H1 (cell line): ENCODE measurements at regions not wholly inside any gene's neighbourhood (a gene's known extent, or its start where the extent isn't known, plus 50 kb on each side); places are given as distances from the start of the nearest gene placed in this dataset.

Source experiments
- CTCF ChIA-PET: fragments of 300-600 bp; sonication (Branson Sonifier 250); formaldehyde crosslinking; loops from one replicate; lab custom pipeline; 2021; ENCODE audit not compliant: partially characterized antibody; lab: Charles Lee
- POLR2A ChIA-PET: fragments of 300-600 bp; sonication (Branson Sonifier 250); formaldehyde crosslinking; loops from one replicate; lab custom pipeline; 2021; ENCODE audit warnings: inconsistent platforms; ENCODE audit not compliant: partially characterized antibody; lab: Charles Lee
- DNase-seq, 2 experiments: peaks; one replicate each; pipeline versions ENCODE4 v3.0.0 to v3.0.0-alpha.2; 2010 to 2022; ENCODE audit warnings: low spot score in 2 of 2, low read depth in 1 of 2, mixed read lengths in 1 of 2
- FAIRE-seq: peaks from 2 replicates; lab custom pipeline; 2011; peaks lifted over from hg19 to GRCh38; lab: Jason Lieb, UNC
- H2AFZ ChIP-seq: 2 replicates; pipeline ENCODE4 v1.8.1; 2012; ENCODE audit warnings: low read length, inconsistent platforms
- H2AK5ac ChIP-seq: 2 replicates; pipeline ENCODE4 v1.6.1; 2013; ENCODE audit warnings: low read depth, low read length
- H2BK120ac ChIP-seq: replicated peaks from 2 replicates; pipeline ENCODE3; 2013; ENCODE audit warnings: low read depth, low read length, inconsistent platforms
- H2BK12ac ChIP-seq: 2 replicates; pipeline ENCODE4 v1.6.1; 2013; ENCODE audit warnings: low read depth, low read length
- H2BK15ac ChIP-seq: 2 replicates; pipeline ENCODE4 v1.6.1; 2013; ENCODE audit warnings: low read length
- H2BK20ac ChIP-seq: 2 replicates; pipeline ENCODE4 v1.6.1; 2013; ENCODE audit warnings: low read length
- H2BK5ac ChIP-seq: 2 replicates; pipeline ENCODE4 v1.6.1; 2013; ENCODE audit warnings: low read depth, low read length
- H3K14ac ChIP-seq: 2 replicates; pipeline ENCODE4 v1.6.1; 2013; ENCODE audit warnings: inconsistent platforms; ENCODE audit not compliant: insufficient read length
- H3K18ac ChIP-seq: 2 replicates; pipeline ENCODE4 v1.6.1; 2013; ENCODE audit warnings: low read length; ENCODE audit errors: extremely low read depth
- H3K23ac ChIP-seq: 2 replicates; pipeline ENCODE4 v1.6.1; 2013; ENCODE audit warnings: inconsistent platforms; ENCODE audit not compliant: insufficient read length
- H3K23me2 ChIP-seq: 2 replicates; pipeline ENCODE4 v1.6.1; 2013; ENCODE audit warnings: low read depth, low read length
- H3K27ac ChIP-seq: 2 replicates; pipeline ENCODE4 v1.6.1; 2011; ENCODE audit warnings: low read depth, low read length, inconsistent platforms
- H3K27me3 ChIP-seq, 4 experiments: replicated peaks in 1 of 4; 1 replicate in 1 of 4; 2 replicates in 3 of 4; pipeline versions ENCODE4 v1.6.1 to v1.8.1; 2011 to 2013; ENCODE audit warnings: low read length in 3 of 4, mild to moderate bottlenecking in 3 of 4, inconsistent platforms in 2 of 4, mixed read lengths in 2 of 4, moderate library complexity in 1 of 4; ENCODE audit not compliant: control insufficient read depth in 3 of 4, insufficient read depth in 3 of 4; ENCODE audit errors: extremely low read depth in 1 of 4
- H3K36me3 ChIP-seq, 4 experiments: 2 replicates each; pipeline versions ENCODE4 v1.6.1 to v1.8.1; 2011 to 2013; ENCODE audit warnings: mild to moderate bottlenecking in 4 of 4, low read length in 3 of 4, moderate library complexity in 2 of 4, control low read depth in 1 of 4, inconsistent platforms in 1 of 4; ENCODE audit not compliant: insufficient read depth in 4 of 4, control insufficient read depth in 2 of 4
- H3K4ac ChIP-seq: replicated peaks from 2 replicates; pipeline ENCODE3; 2013; ENCODE audit warnings: low read length, low read depth, mixed read lengths, inconsistent platforms; ENCODE audit not compliant: insufficient read length
- H3K4me1 ChIP-seq, 4 experiments: replicated peaks in 1 of 4; 1 replicate in 1 of 4; 2 replicates in 3 of 4; pipeline versions ENCODE4 v1.6.1 to v1.8.1; 2011 to 2013; ENCODE audit warnings: low read length in 3 of 4, inconsistent platforms in 2 of 4, mixed read lengths in 1 of 4; ENCODE audit not compliant: insufficient read depth in 4 of 4, control insufficient read depth in 3 of 4
- H3K4me2 ChIP-seq, 2 experiments: 2 replicates each; pipeline versions ENCODE4 v1.6.1 to v1.8.1; 2011 to 2013; ENCODE audit warnings: low read depth in 2 of 2, low read length in 2 of 2, control low read depth in 1 of 2, inconsistent platforms in 1 of 2, mild to moderate bottlenecking in 1 of 2; ENCODE audit not compliant: insufficient read depth in 1 of 2
- H3K4me3 ChIP-seq, 4 experiments: fragments of 200-600, 300-600 bp in 1 of 4; sonication (generic), shearing (Covaris generic), sonication (Bioruptor Twin) in 1 of 4; 2 replicates each; pipeline versions ENCODE4 v1.5.1 to v1.8.1; 2011 to 2016; ENCODE audit warnings: low read length in 4 of 4, low read depth in 3 of 4, control low read depth in 2 of 4, inconsistent platforms in 2 of 4, mild to moderate bottlenecking in 2 of 4, mixed read lengths in 1 of 4, moderate library complexity in 1 of 4; ENCODE audit not compliant: insufficient read depth in 2 of 4; ENCODE audit errors: extremely low read depth in 1 of 4
- H3K56ac ChIP-seq: replicated peaks from 2 replicates; pipeline ENCODE3; 2013; ENCODE audit warnings: low read depth, mild to moderate bottlenecking, mixed read lengths, low read length, inconsistent platforms; ENCODE audit not compliant: insufficient read length
- H3K79me1 ChIP-seq: 2 replicates; pipeline ENCODE4 v1.6.1; 2013; ENCODE audit warnings: low read depth, low read length, control low read depth
- H3K79me2 ChIP-seq, 2 experiments: 2 replicates each; pipeline versions ENCODE4 v1.6.1 to v1.8.1; 2012 to 2013; ENCODE audit warnings: low read length in 2 of 2, mild to moderate bottlenecking in 2 of 2, inconsistent platforms in 1 of 2; ENCODE audit not compliant: insufficient read depth in 2 of 2, control insufficient read depth in 1 of 2
- H3K9ac ChIP-seq, 4 experiments: replicated peaks in 1 of 4; 1 replicate in 1 of 4; 2 replicates in 3 of 4; pipeline versions ENCODE4 v1.6.1 to v1.8.1; 2011 to 2013; ENCODE audit warnings: low read depth in 3 of 4, low read length in 3 of 4, control low read depth in 2 of 4, mild to moderate bottlenecking in 2 of 4, moderate library complexity in 2 of 4, inconsistent platforms in 1 of 4; ENCODE audit errors: extremely low read depth in 1 of 4
- H3K9me3 ChIP-seq, 2 experiments: 2 replicates each; pipeline versions ENCODE4 v1.6.1 to v1.8.1; 2012 to 2013; ENCODE audit warnings: mild to moderate bottlenecking in 2 of 2, moderate library complexity in 2 of 2, control low read depth in 1 of 2, inconsistent platforms in 1 of 2, low read depth in 1 of 2, low read length in 1 of 2, mixed read lengths in 1 of 2; ENCODE audit not compliant: insufficient read depth in 2 of 2
- H4K20me1 ChIP-seq, 2 experiments: replicated peaks in 1 of 2; 2 replicates each; pipeline versions ENCODE3 to v1.8.1; 2011 to 2013; ENCODE audit warnings: inconsistent platforms in 2 of 2, low read length in 2 of 2, mild to moderate bottlenecking in 1 of 2; ENCODE audit not compliant: insufficient read depth in 2 of 2, control insufficient read depth in 1 of 2
- H4K5ac ChIP-seq: 2 replicates; pipeline ENCODE4 v1.6.1; 2013; ENCODE audit warnings: low read length, low read depth, mixed read lengths, inconsistent platforms; ENCODE audit not compliant: insufficient read length
- H4K8ac ChIP-seq: 2 replicates; pipeline ENCODE4 v1.8.0; 2013; ENCODE audit warnings: mild to moderate bottlenecking, moderate library complexity, low read length, inconsistent platforms; ENCODE audit not compliant: insufficient read depth; ENCODE audit errors: extremely low read depth
- H4K91ac ChIP-seq: replicated peaks from 2 replicates; pipeline ENCODE3; 2013; ENCODE audit warnings: low read length, mixed read lengths, inconsistent platforms; ENCODE audit not compliant: insufficient read length
- ATF2 ChIP-seq: IDR thresholded peaks from 2 replicates; pipeline ENCODE4 v1.6.1; 2012; ENCODE audit warnings: low read length, inconsistent platforms
- RFX5 ChIP-seq: IDR thresholded peaks from 2 replicates; pipeline ENCODE4 v1.6.1; 2011; ENCODE audit warnings: low read depth, low read length, improper control_type of control experiment, borderline replicate concordance
- WGBS, 2 experiments: shearing (Covaris generic) in 1 of 2; methylation state at CpG; one replicate each; pipeline versions ENCODE4 v1.1.6 to v1.1.7; 2013 to 2015; ENCODE audit warnings: low lambda C conversion rate in 2 of 2, mixed read lengths in 2 of 2, inconsistent platforms in 1 of 2, low coverage in 1 of 2, missing lambda C conversion rate in 1 of 2; ENCODE audit not compliant: insufficient replicate concordance in 2 of 2, insufficient coverage in 1 of 2, insufficient read length in 1 of 2; ENCODE audit errors: extremely low coverage in 1 of 2, missing lambda C conversion rate in 1 of 2; 5-methylcytosine and 5-hydroxymethylcytosine counted together

GRCh38 chr7:131737746-131738465 is 181.5 kb upstream of the PODXL start:
- no peak overlapping the region for H2BK15ac ChIP-seq
- no peak overlapping the region for H3K4me2 ChIP-seq
- no peak overlapping the region for H2BK120ac ChIP-seq
- no peaks in the 10 kb centered on the region for H4K20me1 ChIP-seq
- no peak overlapping the region for H4K5ac ChIP-seq
- H3K18ac ChIP-seq = 0 out of 2 replicates have a peak overlapping the region, but pooled peaks have one; percentile 20
- H2AFZ ChIP-seq = no peak overlapping the region
- WGBS, 2 experiments = 75% methylated on average over 25 of the region's 25 CpGs; no CpG with 5 or more reads in 1 of the 2 experiments
- H3K4me1 ChIP-seq = peaks cover 0 to 7% (median 0%) of the 10 kb centered on the region in 4 experiments; a peak in 2 of 7 replicates
- no peak overlapping the region for H3K4ac ChIP-seq
- H3K27me3 ChIP-seq = no peaks in the 10 kb centered on the region
- H3K36me3 ChIP-seq = no peaks in the 10 kb centered on the region
- no peak for FAIRE-seq
- H3K9me3 ChIP-seq = no peaks in the 10 kb centered on the region
- no peak overlapping the region for H2AK5ac ChIP-seq
- ChIA-PET CTCF (interaction anchor here (1.6 kb wide), 1 partner anchor 49 kb away, joined by 4 read pairs; no protein-coding TSS in a partner anchor), POLR2A (no interaction called here)
- H4K91ac ChIP-seq = no peak overlapping the region
- H3K9ac ChIP-seq = no peak overlapping the region
- no peaks in the 10 kb centered on the region for H3K79me2 ChIP-seq
- H3K79me1 ChIP-seq = no peaks in the 10 kb centered on the region
- H3K23me2 ChIP-seq = no peaks in the 10 kb centered on the region; the same call in 1 of the 2 replicates
- no peak overlapping the region for H3K4me3 ChIP-seq
- no peak overlapping the region for H2BK12ac ChIP-seq
- H3K27ac ChIP-seq = no peak overlapping the region
- no peak overlapping the region for H3K56ac ChIP-seq
- H2BK20ac ChIP-seq = no peak overlapping the region
- H4K8ac ChIP-seq = no peak overlapping the region
- no peak overlapping the region for H2BK5ac ChIP-seq
- H3K14ac ChIP-seq = no peak overlapping the region
- H3K23ac ChIP-seq = no peak overlapping the region
- no peak for DNase-seq
- TF ChIP-seq RFX5 (no peak), ATF2 (no peak)
